ENCODE measurements at regions not wholly inside any gene's neighbourhood (a gene's known extent, or its start where the extent isn't known, plus 50 kb on each side); places are given as distances from the start of the nearest gene placed in this dataset.
"Not testable (repeated sequence)": the region's sequence is repeated elsewhere in the genome, so short reads cannot be mapped to it uniquely, and the experiment has no call there.

DNA sequence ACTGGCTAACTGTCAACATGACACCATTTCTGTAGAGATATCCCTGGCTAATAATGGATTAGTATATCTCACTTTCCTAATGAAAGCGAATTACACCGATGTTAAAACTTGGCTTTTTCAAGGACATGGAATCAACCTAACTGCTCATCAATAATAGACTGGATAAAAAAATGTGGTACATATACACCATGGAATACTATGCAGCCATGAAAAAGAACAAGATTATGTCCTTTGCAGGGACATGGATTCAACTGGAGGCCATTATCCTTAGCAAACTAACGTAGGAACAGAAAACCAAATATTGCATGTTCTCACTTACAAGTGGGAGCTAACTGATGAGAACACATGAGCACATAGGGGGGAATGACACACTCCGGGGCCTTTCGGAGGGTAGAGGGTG lies 62.6 kb downstream of the ZIC1 start:
- 91% methylated on average over 5 of the region's 5 CpGs for WGBS
- Histone ChIP-seq H3K36me3 (ENCODE audit: insufficient read depth) (no peaks in the 10 kb centered on the region), H3K4me3 (ENCODE audit: low read depth, low read length) (no peak overlapping the region), H3K27ac (ENCODE audit: low read depth) (no peak overlapping the region), H3K4me1 (ENCODE audit: insufficient read depth) (no peaks in the 10 kb centered on the region)
- DNase-seq (ENCODE audit: extremely low spot score), result no peak

GRCh38 chr3:147472846-147473245 lies 63.7 kb downstream of the ZIC1 start:
- no peak for DNase-seq (ENCODE audit: extremely low spot score)
- Histone ChIP-seq H3K36me3 (ENCODE audit: insufficient read depth) (no peaks in the 10 kb centered on the region), H3K27ac (ENCODE audit: low read depth) (no peak overlapping the region), H3K4me1 (ENCODE audit: insufficient read depth) (no peaks in the 10 kb centered on the region), H3K4me3 (ENCODE audit: low read depth, low read length) (no peak overlapping the region)
- 95% methylated on average over 1 of the region's 1 CpG for WGBS

DNA sequence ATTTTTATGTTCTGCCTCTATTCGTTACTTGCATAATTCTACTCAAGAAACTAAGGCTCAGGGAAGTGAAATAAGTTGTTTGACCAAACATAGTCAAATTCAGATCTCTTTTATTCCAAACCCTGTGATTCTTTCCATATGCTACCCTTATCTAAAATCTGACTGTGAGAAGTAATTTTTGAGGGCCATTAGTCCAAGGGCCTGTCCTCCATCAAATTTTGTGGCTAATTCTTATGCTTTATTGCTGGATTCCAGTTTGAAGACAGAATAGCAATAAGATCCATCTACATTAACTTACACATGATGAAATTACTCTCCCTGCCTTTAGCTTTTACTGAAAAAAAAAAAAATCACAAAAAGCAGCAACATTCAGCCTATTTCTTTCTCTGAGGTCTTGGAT lies 74.0 kb downstream of the ZIC1 start:
- DNase-seq (ENCODE audit: extremely low spot score), result no peak
- H3K4me1 ChIP-seq (ENCODE audit: insufficient read depth), result no peaks in the 10 kb centered on the region
- H3K27ac ChIP-seq (ENCODE audit: low read depth), result no peak overlapping the region
- H3K4me3 ChIP-seq (ENCODE audit: low read depth, low read length), result no peak overlapping the region
- 42% methylated on average over 1 of the region's 1 CpG for WGBS
- H3K36me3 ChIP-seq (ENCODE audit: insufficient read depth), result no peaks in the 10 kb centered on the region

GRCh38 chr3:147483578-147483977 lies 74.4 kb downstream of the ZIC1 start:
- H3K36me3 ChIP-seq (ENCODE audit: insufficient read depth), result no peaks in the 10 kb centered on the region
- WGBS, result 48% methylated on average over 1 of the region's 1 CpG
- no peak overlapping the region for H3K27ac ChIP-seq (ENCODE audit: low read depth)
- no peak overlapping the region for H3K4me3 ChIP-seq (ENCODE audit: low read depth, low read length)
- H3K4me1 ChIP-seq (ENCODE audit: insufficient read depth), result no peaks in the 10 kb centered on the region
- no peak for DNase-seq (ENCODE audit: extremely low spot score)

GRCh38 chr3:147493065-147493464 lies 83.9 kb downstream of the ZIC1 start:
- WGBS, result 91% methylated on average over 5 of the region's 5 CpGs
- Histone ChIP-seq H3K4me3 (ENCODE audit: low read depth, low read length) (no peak overlapping the region), H3K36me3 (ENCODE audit: insufficient read depth) (no peaks in the 10 kb centered on the region), H3K4me1 (ENCODE audit: insufficient read depth) (no peaks in the 10 kb centered on the region), H3K27ac (ENCODE audit: low read depth) (no peak overlapping the region)
- no peak for DNase-seq (ENCODE audit: extremely low spot score)

DNA sequence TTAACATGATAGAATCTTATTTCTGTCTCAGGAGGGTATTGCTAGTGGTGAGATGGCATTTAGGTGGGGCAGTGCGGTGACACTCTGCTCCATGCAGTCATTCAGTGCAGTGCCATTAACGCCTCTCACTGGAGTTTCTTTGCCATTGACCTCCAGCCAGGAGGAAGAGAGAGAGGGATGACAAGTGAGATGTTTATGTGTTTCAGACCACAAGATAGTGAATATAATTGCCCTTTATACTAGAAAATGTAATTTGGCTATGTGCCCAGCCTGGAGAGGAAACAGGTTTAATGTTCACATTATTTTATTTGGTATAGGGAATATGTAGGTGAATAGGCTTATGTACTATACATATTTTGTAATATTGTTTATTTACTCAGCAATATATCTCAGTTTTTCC lies 84.5 kb downstream of the ZIC1 start:
- Histone ChIP-seq H3K4me3 (ENCODE audit: low read depth, low read length) (no peak overlapping the region), H3K36me3 (ENCODE audit: insufficient read depth) (no peaks in the 10 kb centered on the region), H3K27ac (ENCODE audit: low read depth) (no peak overlapping the region), H3K4me1 (ENCODE audit: insufficient read depth) (no peaks in the 10 kb centered on the region)
- DNase-seq (ENCODE audit: extremely low spot score), result no peak
- WGBS, result 74% methylated on average over 2 of the region's 2 CpGs

GRCh38 chr3:147497286-147497685 lies 88.1 kb downstream of the ZIC1 start:
- 69% methylated on average over 5 of the region's 5 CpGs for WGBS
- Histone ChIP-seq H3K36me3 (ENCODE audit: insufficient read depth) (no peaks in the 10 kb centered on the region), H3K4me1 (ENCODE audit: insufficient read depth) (no peaks in the 10 kb centered on the region), H3K27ac (ENCODE audit: low read depth) (no peak overlapping the region), H3K4me3 (ENCODE audit: low read depth, low read length) (no peak overlapping the region)
- no peak for DNase-seq (ENCODE audit: extremely low spot score)

DNA sequence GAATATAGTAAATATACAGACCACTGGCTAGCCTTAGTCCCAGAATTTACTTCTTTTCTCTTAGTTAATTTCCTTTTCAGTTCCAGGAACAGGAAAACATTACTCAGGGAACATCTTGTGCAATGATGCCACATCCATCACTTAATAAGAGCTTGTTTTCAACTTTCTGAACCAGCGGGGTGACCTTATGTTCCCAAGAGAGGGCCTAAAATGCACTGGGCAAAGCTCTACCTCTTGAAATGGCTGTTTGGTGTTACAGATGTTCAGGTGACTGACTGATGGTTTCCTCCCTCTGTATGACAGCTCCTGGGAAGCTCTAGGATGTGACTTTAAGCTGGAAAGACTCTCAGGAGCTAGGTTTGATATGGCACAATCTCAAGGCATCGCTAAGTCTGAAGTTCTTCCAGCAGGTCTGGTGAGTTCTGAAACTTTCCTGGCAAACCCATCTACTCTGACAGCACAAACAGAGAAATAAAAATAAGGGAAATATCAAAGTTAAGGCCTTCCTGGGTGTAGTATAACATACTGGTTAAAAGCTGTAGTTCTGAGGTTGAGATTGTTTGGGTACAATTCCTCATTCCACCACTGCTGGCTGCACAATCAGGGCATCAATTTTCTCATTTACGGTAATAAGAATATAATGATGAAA lies 98.6 kb downstream of the ZIC1 start:
- Histone ChIP-seq H3K4me3 (ENCODE audit: low read depth, low read length) (no peak overlapping the region), H3K4me1 (ENCODE audit: insufficient read depth) (no peaks in the 10 kb centered on the region), H3K36me3 (ENCODE audit: insufficient read depth) (no peaks in the 10 kb centered on the region), H3K27ac (ENCODE audit: low read depth) (no peak overlapping the region)
- DNase-seq (ENCODE audit: extremely low spot score), result no peak
- 86% methylated on average over 3 of the region's 3 CpGs for WGBS

- H3K27ac ChIP-seq (ENCODE audit: low read depth), result no peak overlapping the region
- WGBS, result 74% methylated on average over 3 of the region's 3 CpGs
- no peaks in the 10 kb centered on the region for H3K4me1 ChIP-seq (ENCODE audit: insufficient read depth)
- no peak overlapping the region for H3K4me3 ChIP-seq (ENCODE audit: low read depth, low read length)
- no peak for DNase-seq (ENCODE audit: extremely low spot score)
- H3K36me3 ChIP-seq (ENCODE audit: insufficient read depth), result no peaks in the 10 kb centered on the region
Measured at GRCh38 chr3:147509448-147509847, 100.3 kb downstream of the ZIC1 start.

DNA sequence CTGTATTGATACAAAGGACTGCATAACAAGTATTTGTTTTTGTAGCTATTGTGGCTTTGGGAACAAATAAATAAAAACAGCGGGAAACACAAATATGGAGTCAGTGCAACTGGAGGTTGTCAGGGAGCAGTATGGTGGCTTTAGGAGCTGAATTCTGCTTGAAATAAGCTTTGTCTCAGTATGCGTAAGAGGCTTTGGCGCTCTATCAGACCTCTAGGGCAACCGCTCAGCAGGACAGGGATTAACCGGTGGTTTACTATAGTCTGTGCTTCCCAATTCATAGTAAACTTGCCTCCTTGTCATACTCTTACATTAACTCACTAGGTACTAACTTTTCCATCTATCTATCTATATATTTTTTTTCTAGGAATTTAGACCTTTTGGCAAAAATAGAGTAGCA lies 104.6 kb downstream of the ZIC1 start:
- H3K4me3 ChIP-seq (ENCODE audit: low read depth, low read length), result no peak overlapping the region
- H3K27ac ChIP-seq (ENCODE audit: low read depth), result no peak overlapping the region
- no peaks in the 10 kb centered on the region for H3K36me3 ChIP-seq (ENCODE audit: insufficient read depth)
- WGBS, result 66% methylated on average over 5 of the region's 5 CpGs
- no peaks in the 10 kb centered on the region for H3K4me1 ChIP-seq (ENCODE audit: insufficient read depth)
- DNase-seq (ENCODE audit: extremely low spot score), result no peak

DNA sequence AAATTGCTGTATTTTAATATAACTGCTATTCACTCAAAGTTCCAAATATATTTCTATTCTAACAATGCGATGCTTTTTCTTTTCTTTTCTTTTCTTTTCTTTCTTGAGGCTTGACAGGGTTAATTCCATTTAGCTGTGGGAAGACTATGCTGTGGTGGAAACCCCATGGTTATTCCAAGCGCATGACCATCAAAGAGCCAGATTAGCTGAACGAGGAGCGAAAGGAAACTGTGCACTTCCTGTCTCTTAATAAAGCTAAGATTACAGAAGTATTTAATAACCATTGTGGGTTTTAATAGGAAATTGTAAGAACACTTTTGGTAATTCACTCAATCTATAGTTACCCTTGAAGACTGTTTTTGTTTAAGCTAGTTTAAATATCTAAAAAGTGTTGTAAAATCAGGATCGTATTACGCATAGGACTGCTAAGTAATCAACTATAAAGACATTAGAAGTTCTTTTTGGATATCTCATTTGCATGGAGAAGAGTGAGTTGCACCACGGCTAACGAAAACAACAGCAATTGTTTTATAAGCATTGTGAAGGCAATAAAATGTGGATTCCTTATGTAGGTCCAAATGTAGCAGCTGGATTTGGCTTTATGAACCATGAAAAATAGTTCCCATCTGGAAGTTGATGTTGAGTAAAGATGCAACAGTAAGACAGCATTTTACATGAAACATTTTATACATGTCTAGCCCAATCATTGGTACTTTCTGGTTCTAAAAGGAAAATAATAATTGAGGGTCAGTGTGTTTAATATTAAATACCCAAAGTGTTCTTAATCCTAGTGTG lies 105.4 kb downstream of the ZIC1 start:
- H3K27ac ChIP-seq (ENCODE audit: low read depth), result no peak overlapping the region
- no peaks in the 10 kb centered on the region for H3K36me3 ChIP-seq (ENCODE audit: insufficient read depth)
- H3K4me1 ChIP-seq (ENCODE audit: insufficient read depth), result no peaks in the 10 kb centered on the region
- WGBS, result 53% methylated on average over 8 of the region's 8 CpGs
- H3K4me3 ChIP-seq (ENCODE audit: low read depth, low read length), result no peak overlapping the region
- no peak for DNase-seq (ENCODE audit: extremely low spot score)

DNA sequence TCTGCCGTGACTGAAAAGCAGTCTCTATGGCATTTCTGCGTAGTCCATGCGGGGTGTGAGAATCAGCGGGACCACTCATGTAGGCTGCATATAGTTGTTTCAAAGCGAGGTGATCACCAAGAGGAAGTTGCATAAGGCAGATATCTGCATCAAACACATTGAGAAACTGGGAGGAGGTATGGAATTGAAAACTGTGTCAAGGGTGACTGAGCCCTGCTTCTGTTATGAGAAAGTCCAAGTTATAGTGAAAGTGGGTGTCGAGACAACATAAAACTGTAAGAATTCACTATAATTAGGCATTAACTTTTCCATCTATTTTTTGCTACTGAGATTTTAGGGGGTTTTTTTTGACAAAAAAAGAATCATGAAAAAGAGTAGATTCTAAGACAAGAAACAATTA lies 109.3 kb downstream of the ZIC1 start:
- no peak overlapping the region for H3K4me3 ChIP-seq (ENCODE audit: low read depth, low read length)
- WGBS, result 85% methylated on average over 6 of the region's 6 CpGs

GRCh38 chr3:147521646-147522045 lies 112.5 kb downstream of the ZIC1 start:
- 80% methylated on average over 3 of the region's 3 CpGs for WGBS
- no peak overlapping the region for H3K4me3 ChIP-seq (ENCODE audit: low read depth, low read length)
- no peaks in the 10 kb centered on the region for H3K4me1 ChIP-seq (ENCODE audit: insufficient read depth)
- no peaks in the 10 kb centered on the region for H3K36me3 ChIP-seq (ENCODE audit: insufficient read depth)
- DNase-seq (ENCODE audit: extremely low spot score), result no peak
- no peak overlapping the region for H3K27ac ChIP-seq (ENCODE audit: low read depth)

More for the DNA sequence above, 109.3 kb downstream of the ZIC1 start:
- no peaks in the 10 kb centered on the region for H3K36me3 ChIP-seq (ENCODE audit: insufficient read depth)
- no peak for DNase-seq (ENCODE audit: extremely low spot score)
- H3K4me1 ChIP-seq (ENCODE audit: insufficient read depth), result no peaks in the 10 kb centered on the region
- no peak overlapping the region for H3K27ac ChIP-seq (ENCODE audit: low read depth)

DNA sequence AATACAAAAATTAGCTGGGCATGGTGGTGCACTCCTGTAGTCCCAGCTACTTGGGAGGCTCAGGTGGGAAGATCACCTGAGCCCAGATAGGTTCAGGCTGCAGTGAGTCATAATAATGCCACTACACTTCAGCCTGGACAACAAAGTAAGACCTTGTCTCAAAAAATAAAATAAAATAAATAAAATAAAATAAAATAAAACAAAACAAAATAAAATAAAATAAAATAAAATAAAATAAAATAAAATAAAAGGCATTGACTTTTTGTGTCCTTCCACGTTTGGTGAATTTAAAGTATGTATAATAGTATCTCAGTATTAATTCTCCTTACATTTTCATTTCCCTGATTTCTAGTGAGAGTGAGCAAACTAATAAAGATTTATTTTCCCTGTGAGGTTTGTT lies 113.6 kb downstream of the ZIC1 start:
- not testable (repeated sequence) for H3K4me1 ChIP-seq (ENCODE audit: insufficient read depth); H3K27ac ChIP-seq (ENCODE audit: low read depth); H3K36me3 ChIP-seq (ENCODE audit: insufficient read depth); H3K4me3 ChIP-seq (ENCODE audit: low read depth, low read length); DNase-seq (ENCODE audit: extremely low spot score)
- WGBS, result 53% methylated on average over 1 of the region's 1 CpG
